Astrocyte (in vitro differentiated cells and primary cell): ENCODE measurements at regions not wholly inside any gene's neighbourhood (a gene's known extent, or its start where the extent isn't known, plus 50 kb on each side); places are given as distances from the start of the nearest gene placed in this dataset.

Experiments
- DNase-seq: peaks from one replicate; pipeline ENCODE4 v3.0.0-alpha.2; 2010; ENCODE audit warnings: low read depth
- FAIRE-seq: peaks from 2 replicates; lab custom pipeline; 2011; peaks lifted over from hg19 to GRCh38; lab: Jason Lieb, UNC
- H2AFZ ChIP-seq: 2 replicates; pipeline ENCODE4 v1.6.0; 2012; ENCODE audit warnings: low read depth, low read length, inconsistent platforms
- H3K27ac ChIP-seq: 2 replicates; pipeline ENCODE4 v1.5.1; 2011; ENCODE audit warnings: low read depth, low read length, inconsistent platforms
- H3K27me3 ChIP-seq: 2 replicates; pipeline ENCODE4 v1.6.0; 2011; ENCODE audit warnings: low read length, inconsistent platforms; ENCODE audit not compliant: insufficient read depth
- H3K36me3 ChIP-seq: 2 replicates; pipeline ENCODE4 v1.5.1; 2011; ENCODE audit warnings: low read length, inconsistent platforms; ENCODE audit not compliant: insufficient read depth
- H3K4me1 ChIP-seq: 2 replicates; pipeline ENCODE4 v1.5.1; 2011; ENCODE audit warnings: low read length, inconsistent platforms; ENCODE audit not compliant: insufficient read depth
- H3K4me2 ChIP-seq: 2 replicates; pipeline ENCODE4 v1.6.0; 2012; ENCODE audit warnings: low read length, inconsistent platforms
- H3K4me3 ChIP-seq: 2 replicates; pipeline ENCODE4 v1.5.1; 2011; ENCODE audit warnings: low read depth, mild to moderate bottlenecking, low read length, inconsistent platforms; ENCODE audit not compliant: insufficient read depth
- H3K79me2 ChIP-seq: 2 replicates; pipeline ENCODE4 v1.6.0; 2012; ENCODE audit warnings: mild to moderate bottlenecking, low read length, inconsistent platforms; ENCODE audit not compliant: insufficient read depth
- H3K9ac ChIP-seq: 2 replicates; pipeline ENCODE4 v1.6.0; 2012; ENCODE audit warnings: mild to moderate bottlenecking, low read length, inconsistent platforms
- H3K9me3 ChIP-seq: 2 replicates; pipeline ENCODE4 v1.5.1; 2012; ENCODE audit warnings: low read depth, mild to moderate bottlenecking, low read length, inconsistent platforms; ENCODE audit not compliant: insufficient read depth
- H4K20me1 ChIP-seq: 2 replicates; pipeline ENCODE4 v1.6.0; 2012; ENCODE audit warnings: low read length, inconsistent platforms; ENCODE audit not compliant: insufficient read depth
- H3K27ac Mint-ChIP-seq: one replicate; pipeline ENCODE4 v1.8.0; 2021; ENCODE audit warnings: mild to moderate bottlenecking, mixed read lengths; ENCODE audit not compliant: unreplicated experiment
- H3K27me3 Mint-ChIP-seq: one replicate; pipeline ENCODE4 v1.8.0; 2021; ENCODE audit warnings: low read depth, mixed read lengths; ENCODE audit not compliant: unreplicated experiment
- H3K36me3 Mint-ChIP-seq: one replicate; pipeline ENCODE4 v1.8.0; 2021; ENCODE audit warnings: low read depth, mixed read lengths; ENCODE audit not compliant: unreplicated experiment
- H3K4me1 Mint-ChIP-seq: one replicate; pipeline ENCODE4 v1.8.0; 2021; ENCODE audit warnings: low read depth, mixed read lengths; ENCODE audit not compliant: unreplicated experiment
- H3K4me3 Mint-ChIP-seq: one replicate; pipeline ENCODE4 v1.8.0; 2021; ENCODE audit warnings: mild to moderate bottlenecking, moderate library complexity, mixed read lengths; ENCODE audit not compliant: unreplicated experiment
- H3K9me3 Mint-ChIP-seq: one replicate; pipeline ENCODE4 v1.8.0; 2021; ENCODE audit warnings: mild to moderate bottlenecking, mixed read lengths; ENCODE audit not compliant: unreplicated experiment
- CTCF ChIP-seq: IDR thresholded peaks from 2 replicates; pipeline ENCODE4 v1.5.1; 2011; ENCODE audit warnings: low read depth, mild to moderate bottlenecking, inconsistent platforms, low read length, moderate library complexity; ENCODE audit not compliant: insufficient read depth
- EZH2 ChIP-seq: IDR thresholded peaks from 2 replicates; pipeline ENCODE4 v1.6.1; 2012; ENCODE audit warnings: mild to moderate bottlenecking, low read length, inconsistent platforms; ENCODE audit not compliant: insufficient read depth

- DNase-seq (no peak), FAIRE-seq (no peak)
- H3K27ac Mint-ChIP-seq: no peak overlapping the region
- Histone ChIP-seq H2AFZ (no peak overlapping the region), H3K79me2 (no peaks in the 10 kb centered on the region), H3K27me3 (no peaks in the 10 kb centered on the region), H3K4me1 (no peaks in the 10 kb centered on the region), H3K9me3 (no peaks in the 10 kb centered on the region), H3K27ac (no peak overlapping the region), H3K4me2 (no peak overlapping the region), H3K9ac (no peak overlapping the region), H4K20me1 (no peaks in the 10 kb centered on the region), H3K4me3 (no peak overlapping the region), H3K36me3 (no peaks in the 10 kb centered on the region)
- H3K27me3 Mint-ChIP-seq: no peaks in the 10 kb centered on the region
- H3K4me3 Mint-ChIP-seq: no peak overlapping the region
- TF ChIP-seq CTCF (no peak), EZH2 (no peak)
- H3K36me3 Mint-ChIP-seq: no peaks in the 10 kb centered on the region
- H3K4me1 Mint-ChIP-seq: peaks cover 5% of the 10 kb centered on the region
- no peaks in the 10 kb centered on the region for H3K9me3 Mint-ChIP-seq
Measured at GRCh38 chr1:82849460-82849859, 1048.7 kb downstream of the ADGRL2 start.

DNA sequence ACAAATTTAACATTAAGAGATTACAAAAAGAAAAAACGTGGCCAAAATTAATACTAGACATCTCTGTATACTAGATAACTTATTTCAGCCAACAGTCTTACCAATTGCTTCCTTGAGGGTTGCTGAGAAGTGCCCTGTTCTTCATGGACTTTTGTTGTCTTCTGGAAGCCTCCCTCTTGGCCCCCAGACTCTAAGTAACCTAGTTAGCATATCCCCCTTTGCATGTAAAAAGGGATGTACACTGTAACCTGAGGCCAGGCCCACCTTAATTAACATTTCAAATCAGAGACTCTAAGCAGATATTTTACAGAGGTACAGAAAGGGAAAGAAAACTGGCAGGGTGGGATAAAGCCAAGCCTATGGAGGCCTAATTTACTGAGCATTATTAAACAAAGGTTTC, 1047.3 kb downstream of the ADGRL2 start:
- no peaks in the 10 kb centered on the region for H4K20me1 ChIP-seq
- no peak overlapping the region for H3K4me3 Mint-ChIP-seq
- no peaks in the 10 kb centered on the region for H3K36me3 ChIP-seq
- no peak overlapping the region for H3K27ac Mint-ChIP-seq
- H3K9me3 ChIP-seq: no peaks in the 10 kb centered on the region
- H3K4me1 ChIP-seq: no peaks in the 10 kb centered on the region
- no peaks in the 10 kb centered on the region for H3K79me2 ChIP-seq
- no peak overlapping the region for H3K27ac ChIP-seq
- DNase-seq: no peak
- no peaks in the 10 kb centered on the region for H3K9me3 Mint-ChIP-seq
- H3K4me3 ChIP-seq: no peak overlapping the region
- H2AFZ ChIP-seq: no peak overlapping the region
- H3K4me2 ChIP-seq: no peak overlapping the region
- H3K4me1 Mint-ChIP-seq: peaks cover 5% of the 10 kb centered on the region
- FAIRE-seq: no peak
- no peaks in the 10 kb centered on the region for H3K36me3 Mint-ChIP-seq
- no peak overlapping the region for H3K9ac ChIP-seq
- H3K27me3 ChIP-seq: no peaks in the 10 kb centered on the region
- no peaks in the 10 kb centered on the region for H3K27me3 Mint-ChIP-seq
- no peak for TF ChIP-seq EZH2
- TF ChIP-seq CTCF: no peak

GRCh38 chr1:82845866-82846265, 1045.1 kb downstream of the ADGRL2 start:
- Histone ChIP-seq H3K4me2 (no peak overlapping the region), H3K27ac (no peak overlapping the region), H2AFZ (no peak overlapping the region), H3K4me1 (no peaks in the 10 kb centered on the region), H3K27me3 (no peaks in the 10 kb centered on the region), H4K20me1 (no peaks in the 10 kb centered on the region), H3K9ac (no peak overlapping the region), H3K9me3 (no peaks in the 10 kb centered on the region), H3K79me2 (no peaks in the 10 kb centered on the region), H3K4me3 (no peak overlapping the region), H3K36me3 (no peaks in the 10 kb centered on the region)
- H3K27ac Mint-ChIP-seq: no peak overlapping the region
- no peak for TF ChIP-seq EZH2
- TF ChIP-seq CTCF: no peak
- H3K4me3 Mint-ChIP-seq: no peak overlapping the region
- DNase-seq: no peak
- no peaks in the 10 kb centered on the region for H3K36me3 Mint-ChIP-seq
- no peaks in the 10 kb centered on the region for H3K27me3 Mint-ChIP-seq
- H3K4me1 Mint-ChIP-seq: peaks cover 5% of the 10 kb centered on the region
- no peak for FAIRE-seq
- H3K9me3 Mint-ChIP-seq: no peaks in the 10 kb centered on the region
